Tibial nerve (tissue), 3 donors: ENCODE measurements at regions not wholly inside any gene's neighbourhood (a gene's known extent, or its start where the extent isn't known, plus 50 kb on each side); places are given as distances from the start of the nearest gene placed in this dataset.

Experiments used
- POLR2A ChIP-seq, 2 donors: fragments of 450-650 bp; IDR thresholded peaks; one replicate each; pipeline ENCODE4 v1.6.1; 2017; ENCODE audit warnings: antibody characterized with exemption in 2 of 2, mild to moderate bottlenecking in 2 of 2, moderate library complexity in 2 of 2
- TF ChIP-seq, protein P1 (sequence below), 5 experiments: fragments of 200-600 bp in 3 of 5; fragments of 450-650 bp in 2 of 5; sonication (generic) in 3 of 5; IDR thresholded peaks; one replicate each; pipeline ENCODE4 v1.5.1; 2016 to 2019; ENCODE audit warnings: antibody characterized with exemption in 5 of 5, mild to moderate bottlenecking in 3 of 5, moderate library complexity in 2 of 5

DNA sequence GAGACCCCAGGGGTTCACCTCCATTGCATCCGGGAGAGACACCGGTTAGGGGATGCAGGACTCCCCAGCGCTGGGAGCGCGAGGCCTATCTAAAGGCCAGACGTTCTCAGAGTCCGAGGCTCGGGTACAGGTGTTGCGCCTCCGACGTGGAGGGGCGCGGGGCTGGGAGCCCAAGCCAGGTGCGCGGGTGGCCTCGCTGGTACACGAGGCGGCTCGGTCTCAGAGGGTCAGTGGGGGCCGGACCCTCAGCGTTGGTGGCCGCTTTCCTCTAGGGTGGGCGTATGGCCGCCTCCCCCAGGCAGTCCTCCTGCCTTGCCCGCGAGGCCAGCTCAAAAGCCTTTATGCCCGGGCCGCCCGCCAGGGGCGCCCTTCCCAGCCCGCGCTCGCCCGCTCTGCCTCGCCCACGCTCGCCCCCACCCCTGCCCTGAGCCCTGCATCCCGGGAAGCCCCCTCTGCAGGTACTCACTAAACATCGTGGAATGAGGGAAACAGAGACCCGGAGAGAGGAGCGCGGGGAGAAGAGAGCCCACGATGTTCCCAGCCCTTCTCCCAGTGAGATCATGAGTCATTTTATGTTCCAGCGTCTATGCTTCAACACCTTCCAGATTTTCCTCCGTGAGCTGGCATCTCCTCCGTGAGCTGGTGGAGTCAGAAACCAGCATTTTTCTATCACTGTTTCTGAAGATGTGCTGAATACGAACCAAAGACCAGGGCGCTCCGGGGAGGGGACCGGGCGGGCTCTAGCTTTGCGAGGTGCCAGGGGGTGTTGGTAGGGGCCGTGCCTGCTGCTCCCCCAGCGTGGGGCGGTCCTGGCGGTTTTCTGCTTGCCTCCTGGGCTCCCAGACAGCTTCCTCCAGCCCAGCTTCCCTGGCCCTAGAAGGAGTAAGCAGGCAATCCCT, 73.8 kb downstream of the DIO3 start:
- TF ChIP-seq, protein P1, sequence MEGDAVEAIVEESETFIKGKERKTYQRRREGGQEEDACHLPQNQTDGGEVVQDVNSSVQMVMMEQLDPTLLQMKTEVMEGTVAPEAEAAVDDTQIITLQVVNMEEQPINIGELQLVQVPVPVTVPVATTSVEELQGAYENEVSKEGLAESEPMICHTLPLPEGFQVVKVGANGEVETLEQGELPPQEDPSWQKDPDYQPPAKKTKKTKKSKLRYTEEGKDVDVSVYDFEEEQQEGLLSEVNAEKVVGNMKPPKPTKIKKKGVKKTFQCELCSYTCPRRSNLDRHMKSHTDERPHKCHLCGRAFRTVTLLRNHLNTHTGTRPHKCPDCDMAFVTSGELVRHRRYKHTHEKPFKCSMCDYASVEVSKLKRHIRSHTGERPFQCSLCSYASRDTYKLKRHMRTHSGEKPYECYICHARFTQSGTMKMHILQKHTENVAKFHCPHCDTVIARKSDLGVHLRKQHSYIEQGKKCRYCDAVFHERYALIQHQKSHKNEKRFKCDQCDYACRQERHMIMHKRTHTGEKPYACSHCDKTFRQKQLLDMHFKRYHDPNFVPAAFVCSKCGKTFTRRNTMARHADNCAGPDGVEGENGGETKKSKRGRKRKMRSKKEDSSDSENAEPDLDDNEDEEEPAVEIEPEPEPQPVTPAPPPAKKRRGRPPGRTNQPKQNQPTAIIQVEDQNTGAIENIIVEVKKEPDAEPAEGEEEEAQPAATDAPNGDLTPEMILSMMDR (IDR thresholded peaks at IDR 0.05), result no peak
- TF ChIP-seq POLR2A (IDR thresholded peaks at IDR 0.05), result no peak
